Effector memory CD4-positive, alpha-beta T cell (primary cell): ENCODE measurements at regions not wholly inside any gene's neighbourhood (a gene's known extent, or its start where the extent isn't known, plus 50 kb on each side); places are given as distances from the start of the nearest gene placed in this dataset.
"Not testable (repeated sequence)": the region's sequence is repeated elsewhere in the genome, so short reads cannot be mapped to it uniquely, and the experiment has no call there.

ENCODE experiments used
- DNase-seq, 3 donors: peaks; one replicate each; pipeline ENCODE4 v3.0.0-alpha.2; 2020
- H3K27ac ChIP-seq: 2 replicates; pipeline ENCODE4 v1.7.0; 2013; ENCODE audit warnings: mild to moderate bottlenecking, low read length, moderate library complexity; ENCODE audit not compliant: insufficient read depth, poor library complexity, severe bottlenecking
- H3K27me3 ChIP-seq: replicated peaks from 2 replicates; pipeline ENCODE4 v1.7.0; 2013; ENCODE audit warnings: mild to moderate bottlenecking, low read length; ENCODE audit not compliant: insufficient read depth, control insufficient read depth, poor library complexity, severe bottlenecking
- H3K36me3 ChIP-seq: 2 replicates; pipeline ENCODE4 v1.7.0; 2013; ENCODE audit warnings: mild to moderate bottlenecking, low read length, moderate library complexity; ENCODE audit not compliant: control insufficient read depth, insufficient read depth
- H3K4me1 ChIP-seq: 2 replicates; pipeline ENCODE4 v1.7.0; 2013; ENCODE audit warnings: low read length, mild to moderate bottlenecking; ENCODE audit not compliant: control insufficient read depth, insufficient read depth, poor library complexity, severe bottlenecking
- H3K4me3 ChIP-seq: 2 replicates; pipeline ENCODE4 v1.7.0; 2013; ENCODE audit warnings: low read length, low read depth, mild to moderate bottlenecking; ENCODE audit not compliant: insufficient read depth, poor library complexity, severe bottlenecking
- H3K9me3 ChIP-seq: 2 replicates; pipeline ENCODE4 v1.7.0; 2013; ENCODE audit warnings: mild to moderate bottlenecking, low read length, moderate library complexity; ENCODE audit not compliant: control insufficient read depth

- no peaks in the 10 kb centered on the region for H3K36me3 ChIP-seq
- no peaks in the 10 kb centered on the region for H3K4me1 ChIP-seq
- DNase-seq: no peak
- H3K27ac ChIP-seq: no peak overlapping the region
- H3K27me3 ChIP-seq: no peaks in the 10 kb centered on the region
- H3K4me3 ChIP-seq: no peak overlapping the region
- no peaks in the 10 kb centered on the region for H3K9me3 ChIP-seq
Measured at GRCh38 chr2:144770616-144771230, 250.8 kb upstream of the ZEB2 start.

- not testable (repeated sequence) for H3K27me3 ChIP-seq, H3K4me3 ChIP-seq, DNase-seq, H3K9me3 ChIP-seq, H3K27ac ChIP-seq, H3K36me3 ChIP-seq, H3K4me1 ChIP-seq
Measured at GRCh38 chr2:144760939-144761338, 241.0 kb upstream of the ZEB2 start.

- no peak overlapping the region for H3K4me3 ChIP-seq
- H3K27me3 ChIP-seq: peaks cover 3% of the 10 kb centered on the region
- no peaks in the 10 kb centered on the region for H3K9me3 ChIP-seq
- no peak overlapping the region for H3K27ac ChIP-seq
- no peaks in the 10 kb centered on the region for H3K4me1 ChIP-seq
- no peak for DNase-seq
- H3K36me3 ChIP-seq: no peaks in the 10 kb centered on the region
Measured at GRCh38 chr2:144759746-144760145, 239.8 kb upstream of the ZEB2 start.

- H3K36me3 ChIP-seq, H3K27ac ChIP-seq, H3K27me3 ChIP-seq, H3K4me3 ChIP-seq, DNase-seq, H3K9me3 ChIP-seq, H3K4me1 ChIP-seq: not testable (repeated sequence)
Measured at GRCh38 chr2:144758196-144758595, 238.3 kb upstream of the ZEB2 start.

- H3K4me1 ChIP-seq: no peaks in the 10 kb centered on the region
- peaks cover 3% of the 10 kb centered on the region for H3K27me3 ChIP-seq
- no peaks in the 10 kb centered on the region for H3K36me3 ChIP-seq
- DNase-seq: no peak
- no peak overlapping the region for H3K27ac ChIP-seq
- H3K4me3 ChIP-seq: no peak overlapping the region
- H3K9me3 ChIP-seq: no peaks in the 10 kb centered on the region
Measured at GRCh38 chr2:144753416-144753815, 233.5 kb upstream of the ZEB2 start.

- H3K4me1 ChIP-seq: no peaks in the 10 kb centered on the region
- H3K27ac ChIP-seq: no peak overlapping the region
- DNase-seq: no peak
- no peaks in the 10 kb centered on the region for H3K9me3 ChIP-seq
- no peak overlapping the region for H3K4me3 ChIP-seq
- peaks cover 3% of the 10 kb centered on the region for H3K27me3 ChIP-seq
- no peaks in the 10 kb centered on the region for H3K36me3 ChIP-seq
Measured at GRCh38 chr2:144751142-144751905, 231.4 kb upstream of the ZEB2 start.

- no peak for DNase-seq
- no peak overlapping the region for H3K27ac ChIP-seq
- no peaks in the 10 kb centered on the region for H3K36me3 ChIP-seq
- no peak overlapping the region for H3K4me3 ChIP-seq
- H3K4me1 ChIP-seq: no peaks in the 10 kb centered on the region
- no peaks in the 10 kb centered on the region for H3K27me3 ChIP-seq
- no peaks in the 10 kb centered on the region for H3K9me3 ChIP-seq
Measured at GRCh38 chr2:144749188-144749587, 229.3 kb upstream of the ZEB2 start.

- H3K36me3 ChIP-seq: no peaks in the 10 kb centered on the region
- H3K4me1 ChIP-seq: no peaks in the 10 kb centered on the region
- H3K4me3 ChIP-seq: no peak overlapping the region
- H3K9me3 ChIP-seq: no peaks in the 10 kb centered on the region
- no peak for DNase-seq
- no peak overlapping the region for H3K27ac ChIP-seq
- H3K27me3 ChIP-seq: no peaks in the 10 kb centered on the region
Measured at GRCh38 chr2:144748443-144748842, 228.5 kb upstream of the ZEB2 start.

GRCh38 chr2:144747571-144747970 is 227.7 kb upstream of the ZEB2 start:
- DNase-seq: no peak
- H3K27me3 ChIP-seq: no peaks in the 10 kb centered on the region
- H3K4me1 ChIP-seq: no peaks in the 10 kb centered on the region
- no peak overlapping the region for H3K4me3 ChIP-seq
- H3K36me3 ChIP-seq: no peaks in the 10 kb centered on the region
- no peaks in the 10 kb centered on the region for H3K9me3 ChIP-seq
- H3K27ac ChIP-seq: no peak overlapping the region

- H3K27me3 ChIP-seq: no peaks in the 10 kb centered on the region
- H3K27ac ChIP-seq: no peak overlapping the region
- no peak for DNase-seq
Measured at GRCh38 chr2:144745424-144745823, 225.5 kb upstream of the ZEB2 start.

More at GRCh38 chr2:144745424-144745823, 225.5 kb upstream of the ZEB2 start:
- H3K4me3 ChIP-seq: no peak overlapping the region
- no peaks in the 10 kb centered on the region for H3K9me3 ChIP-seq
- no peaks in the 10 kb centered on the region for H3K4me1 ChIP-seq
- no peaks in the 10 kb centered on the region for H3K36me3 ChIP-seq
